GM23338 (cell line): ENCODE measurements at regions not wholly inside any gene's neighbourhood (a gene's known extent, or its start where the extent isn't known, plus 50 kb on each side); places are given as distances from the start of the nearest gene placed in this dataset.

Source experiments
- CREB1 ChIP-seq: fragments of 250-450 bp; sonication (Bioruptor Pico); IDR thresholded peaks from 2 replicates; pipeline ENCODE4 v1.5.0; 2020; ENCODE audit warnings: low read depth, mild to moderate bottlenecking, moderate library complexity
- CTCF ChIP-seq, 2 experiments: fragments of 200-600 bp in 1 of 2; sonication (generic) in 1 of 2; conservative IDR thresholded peaks; 2 replicates each; pipeline versions ENCODE4 v1.5.1 to v1.6.1; 2016 to 2017; ENCODE audit warnings: antibody characterized with exemption in 2 of 2, low read depth in 2 of 2, mild to moderate bottlenecking in 2 of 2, moderate library complexity in 1 of 2
- ETS1 ChIP-seq: IDR thresholded peaks from 2 replicates; pipeline ENCODE4 v1.6.1; 2016; ENCODE audit warnings: antibody characterized with exemption
- EZH2 ChIP-seq: fragments of 200-600 bp; sonication (generic); IDR thresholded peaks from one replicate; pipeline ENCODE4 v1.8.0; 2017; ENCODE audit warnings: antibody characterized with exemption, mild to moderate bottlenecking, low read depth; ENCODE audit not compliant: unreplicated experiment
- EZH2phosphoT487 ChIP-seq: fragments of 200-600 bp; sonication (generic); IDR thresholded peaks from one replicate; pipeline ENCODE4 v1.8.1; 2018; ENCODE audit warnings: antibody characterized with exemption; ENCODE audit not compliant: unreplicated experiment
- JUNB ChIP-seq: IDR thresholded peaks from one replicate; pipeline ENCODE4 v1.6.1; 2016; ENCODE audit warnings: antibody characterized with exemption; ENCODE audit not compliant: unreplicated experiment
- NANOG ChIP-seq: IDR thresholded peaks from 2 replicates; pipeline ENCODE4 v1.6.1; 2016; ENCODE audit warnings: antibody characterized with exemption, borderline replicate concordance
- POLR2AphosphoS5 ChIP-seq: IDR thresholded peaks from 2 replicates; pipeline ENCODE4 v1.6.1; 2016; ENCODE audit warnings: antibody characterized with exemption, low read depth
- REST ChIP-seq: IDR thresholded peaks from one replicate; pipeline ENCODE4 v1.6.1; 2018; ENCODE audit warnings: antibody characterized with exemption; ENCODE audit not compliant: unreplicated experiment
- STAT1 ChIP-seq: IDR thresholded peaks from one replicate; pipeline ENCODE4 v1.6.1; 2016; ENCODE audit warnings: antibody characterized with exemption; ENCODE audit not compliant: unreplicated experiment
- ZNF462 ChIP-seq: fragments of 250-450 bp; sonication (Bioruptor Pico); IDR thresholded peaks from 2 replicates; pipeline ENCODE4 v1.5.0; 2020; ENCODE audit warnings: mild to moderate bottlenecking, moderate library complexity

GRCh38 chr11:69425444-69425843 is 56.0 kb upstream of the LINC01488 start:
- TF ChIP-seq EZH2 (no peak), REST (no peak), CTCF (conservative IDR thresholded peaks at IDR 0.05; ENCODE audit: low read depth in 2 of 2) (no peak), EZH2phosphoT487 (no peak), STAT1 (no peak), JUNB (no peak), POLR2AphosphoS5 (no peak), ZNF462 (CRISPR knock-in tag) (no peak), CREB1 (CRISPR knock-in tag) (no peak), ETS1 (no peak), NANOG (no peak)
